Iris pigment epithelial cell (primary cell): ENCODE measurements at regions not wholly inside any gene's neighbourhood (a gene's known extent, or its start where the extent isn't known, plus 50 kb on each side); places are given as distances from the start of the nearest gene placed in this dataset.

Source experiments
- DNase-seq: peaks from one replicate; pipeline ENCODE4 v3.0.0-alpha.2; 2011; ENCODE audit warnings: low read depth

- DNase-seq, result no peak
Measured at GRCh38 chr11:45724153-45724552, 58.7 kb upstream of the CHST1 start.

DNA sequence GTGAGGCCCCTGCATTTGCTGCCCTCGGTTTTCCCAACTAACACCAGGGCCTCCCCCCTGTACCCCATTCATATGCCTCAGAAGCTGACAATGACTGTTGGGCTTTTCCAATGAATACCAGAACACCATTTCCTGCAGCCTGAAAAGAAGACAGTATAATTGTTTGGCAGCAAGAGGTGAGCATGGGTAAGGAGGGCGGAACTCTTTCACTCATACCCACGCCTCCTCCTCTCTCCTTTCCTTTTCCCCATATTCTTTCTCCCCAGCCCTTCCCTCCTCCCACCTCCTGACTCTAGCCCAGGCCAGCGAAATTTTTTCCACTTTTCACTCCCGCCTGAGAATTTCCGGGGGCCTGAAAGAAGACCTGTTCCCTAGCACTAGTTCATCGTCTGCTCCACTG, 58.0 kb upstream of the CHST1 start:
- DNase-seq, result no peak

DNA sequence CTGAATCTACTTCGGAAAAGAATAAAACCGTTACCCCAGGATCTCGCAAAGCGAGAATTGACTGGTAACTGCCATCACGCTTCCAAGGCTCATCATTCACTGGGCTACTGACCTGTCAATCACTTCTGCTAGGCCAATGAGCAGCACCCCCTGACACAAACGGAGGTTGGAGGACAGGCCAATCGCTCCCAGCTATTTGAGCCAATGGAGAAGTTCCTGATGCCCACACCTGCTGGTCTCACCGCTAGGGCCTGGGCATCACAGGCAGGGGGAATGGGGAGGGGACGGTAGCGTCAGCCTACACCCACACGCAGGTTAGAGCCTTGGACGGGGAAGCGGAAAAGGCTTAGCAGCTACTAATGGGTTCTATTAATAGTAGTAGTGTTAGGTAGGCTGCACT, 56.7 kb upstream of the CHST1 start:
- no peak for DNase-seq

GRCh38 chr11:45717526-45717925, 52.1 kb upstream of the CHST1 start:
- no peak for DNase-seq

- no peak for DNase-seq
Measured at GRCh38 chr11:45715418-45715817, 50.0 kb upstream of the CHST1 start.
